ENCODE measurements at regions not wholly inside any gene's neighbourhood (a gene's known extent, or its start where the extent isn't known, plus 50 kb on each side); places are given as distances from the start of the nearest gene placed in this dataset.

DNA sequence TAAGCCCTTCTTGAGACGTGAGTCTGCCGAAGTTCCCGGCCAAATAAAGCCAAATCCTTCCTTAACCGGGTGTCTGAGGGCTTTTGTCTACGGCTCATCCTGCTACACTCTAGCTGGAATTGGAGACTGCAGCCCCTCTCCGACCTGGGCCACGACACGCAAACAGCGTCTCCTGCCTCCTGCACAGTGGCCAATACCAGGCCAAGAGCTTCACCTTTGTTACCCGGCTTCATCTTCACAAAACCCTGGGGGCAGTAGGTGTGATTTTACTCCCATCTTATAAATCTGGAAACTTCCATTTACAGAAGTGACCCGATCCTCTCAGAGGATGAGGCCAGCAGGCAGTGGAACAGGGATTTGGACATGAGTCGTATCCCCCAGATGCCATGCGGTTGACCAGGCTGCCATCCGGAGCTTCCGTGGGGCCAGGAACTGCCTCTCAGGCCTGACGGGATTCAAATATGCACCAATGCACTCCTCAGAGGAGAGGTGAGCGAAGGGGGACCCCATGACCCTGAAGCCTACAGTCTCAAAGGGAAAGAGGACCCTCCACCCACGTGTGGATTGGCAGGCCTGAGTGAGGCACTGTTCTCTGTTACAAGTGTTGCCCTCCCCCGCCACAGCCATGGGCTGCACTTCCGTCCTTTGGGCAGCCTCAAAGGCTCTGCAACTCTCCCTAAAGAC, 53.2 kb upstream of the KLF13 start:
- TF ChIP-seq, protein P1, sequence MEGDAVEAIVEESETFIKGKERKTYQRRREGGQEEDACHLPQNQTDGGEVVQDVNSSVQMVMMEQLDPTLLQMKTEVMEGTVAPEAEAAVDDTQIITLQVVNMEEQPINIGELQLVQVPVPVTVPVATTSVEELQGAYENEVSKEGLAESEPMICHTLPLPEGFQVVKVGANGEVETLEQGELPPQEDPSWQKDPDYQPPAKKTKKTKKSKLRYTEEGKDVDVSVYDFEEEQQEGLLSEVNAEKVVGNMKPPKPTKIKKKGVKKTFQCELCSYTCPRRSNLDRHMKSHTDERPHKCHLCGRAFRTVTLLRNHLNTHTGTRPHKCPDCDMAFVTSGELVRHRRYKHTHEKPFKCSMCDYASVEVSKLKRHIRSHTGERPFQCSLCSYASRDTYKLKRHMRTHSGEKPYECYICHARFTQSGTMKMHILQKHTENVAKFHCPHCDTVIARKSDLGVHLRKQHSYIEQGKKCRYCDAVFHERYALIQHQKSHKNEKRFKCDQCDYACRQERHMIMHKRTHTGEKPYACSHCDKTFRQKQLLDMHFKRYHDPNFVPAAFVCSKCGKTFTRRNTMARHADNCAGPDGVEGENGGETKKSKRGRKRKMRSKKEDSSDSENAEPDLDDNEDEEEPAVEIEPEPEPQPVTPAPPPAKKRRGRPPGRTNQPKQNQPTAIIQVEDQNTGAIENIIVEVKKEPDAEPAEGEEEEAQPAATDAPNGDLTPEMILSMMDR (IDR thresholded peaks at IDR 0.05) = no peak
- no peak for TF ChIP-seq POLR2A (IDR thresholded peaks at IDR 0.05)
- 81 to 90% methylated on average over 15 to 20 of the region's 20 CpGs for WGBS, 2 donors
- H3K27me3 ChIP-seq = no peaks in the 10 kb centered on the region
- intact Hi-C loops (cut with DNase I; ENCODE audit: low total_unique reads) = no loop called here
- H3K9me3 ChIP-seq = no peaks in the 10 kb centered on the region
- H3K36me3 ChIP-seq (ENCODE audit: low read depth, missing control alignments) = no peaks in the 10 kb centered on the region
- DNase-seq = peak; percentile 11
- H3K4me3 ChIP-seq = no peak overlapping the region
- H3K27ac ChIP-seq = no peak overlapping the region
- no peaks in the 10 kb centered on the region for H3K4me1 ChIP-seq

DNA sequence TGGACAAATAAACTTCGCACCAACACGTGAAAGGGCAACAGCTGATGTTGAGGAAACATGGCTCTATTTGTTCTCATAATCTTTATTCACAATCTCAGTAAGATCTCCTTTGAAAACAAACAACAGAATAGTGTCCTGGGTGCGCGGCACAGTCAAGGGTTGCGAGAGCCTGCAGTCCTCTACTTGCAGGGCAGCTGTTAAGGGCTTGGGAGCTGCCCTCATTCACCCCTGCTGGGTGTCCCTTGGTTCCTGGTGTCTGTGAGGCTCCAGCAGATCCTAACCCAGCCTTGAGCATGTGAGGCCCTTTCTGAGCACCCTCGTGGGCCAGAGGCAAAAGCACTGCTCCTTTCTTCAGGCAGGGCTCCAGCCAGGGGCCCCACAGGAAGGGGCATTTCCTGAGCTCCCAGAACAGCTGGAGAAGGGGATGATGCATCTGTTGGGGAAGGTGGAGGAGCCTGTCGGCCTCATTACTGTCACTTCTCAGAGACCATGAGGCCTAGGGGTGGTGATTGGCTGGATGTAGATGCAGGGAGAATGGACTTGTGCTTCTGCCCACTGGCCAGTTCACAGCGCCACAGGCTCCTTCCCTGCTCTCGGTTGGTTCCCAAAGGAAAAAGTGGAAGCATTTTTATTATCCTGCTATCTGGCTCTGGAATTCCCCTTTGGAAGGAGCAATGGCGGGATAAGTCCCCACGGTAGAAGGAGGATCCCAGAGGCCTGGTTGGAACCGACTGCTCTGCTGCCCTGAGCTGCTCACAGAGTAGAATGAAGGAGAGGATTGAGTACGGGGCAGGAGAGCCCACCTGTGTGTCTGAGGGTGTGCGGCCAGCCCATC, 51.9 kb upstream of the KLF13 start:
- Histone ChIP-seq H3K27ac (no peak overlapping the region), H3K4me1 (no peaks in the 10 kb centered on the region), H3K9me3 (no peaks in the 10 kb centered on the region), H3K27me3 (no peaks in the 10 kb centered on the region), H3K36me3 (ENCODE audit: low read depth, missing control alignments) (no peaks in the 10 kb centered on the region), H3K4me3 (no peak overlapping the region)
- TF ChIP-seq POLR2A (IDR thresholded peaks at IDR 0.05) = no peak
- TF ChIP-seq, protein P1 (IDR thresholded peaks at IDR 0.05) = no peak
- 72 to 75% methylated on average over 14 of the region's 14 CpGs for WGBS, 2 donors
- DNase-seq = peak; percentile 6
- intact Hi-C loops (cut with DNase I; ENCODE audit: low total_unique reads) = no loop called here

DNA sequence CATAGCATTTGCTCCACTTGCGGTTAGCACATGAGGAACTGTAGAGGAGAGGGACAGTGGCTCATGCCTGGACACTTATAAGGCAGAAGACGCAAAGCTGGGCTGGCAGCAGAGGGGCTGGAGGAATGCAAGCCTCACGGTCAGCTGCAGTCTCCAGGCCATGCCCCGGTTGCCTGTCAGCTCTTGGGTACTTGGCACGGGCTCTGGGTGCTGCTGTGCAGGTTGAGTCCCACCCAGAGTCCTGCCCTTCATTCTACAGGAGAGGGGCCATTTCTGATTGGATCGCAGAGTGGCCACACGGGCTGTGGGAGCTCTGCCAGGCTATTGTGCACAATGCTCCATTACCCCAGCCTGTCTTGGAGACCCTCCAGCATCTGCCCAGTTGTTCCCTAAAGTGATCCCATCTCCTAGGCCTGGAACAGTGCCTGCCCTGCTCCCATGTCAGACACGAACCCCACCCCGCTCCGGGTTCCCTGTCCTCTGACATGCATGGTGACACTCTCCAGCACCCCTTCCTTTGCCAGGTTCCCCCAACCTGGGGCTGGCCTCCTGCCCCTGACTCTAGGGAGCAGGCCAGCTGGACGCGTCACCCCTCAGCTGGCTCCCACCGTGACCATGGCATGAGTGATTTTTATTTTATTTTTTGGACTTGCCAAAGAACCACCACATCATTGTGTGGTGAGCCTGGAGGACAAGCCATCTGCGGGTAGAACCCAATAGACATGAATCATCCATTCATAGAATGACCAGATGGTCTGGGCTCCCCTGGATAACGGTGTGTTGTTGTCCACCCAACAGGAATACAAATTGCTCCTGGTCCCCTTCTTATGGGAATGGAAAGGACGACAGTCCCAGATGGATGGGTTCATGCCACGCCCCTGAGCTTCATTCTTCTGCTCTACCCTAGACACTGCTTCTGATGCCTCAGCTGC, 51.0 kb upstream of the KLF13 start:
- H3K36me3 ChIP-seq (ENCODE audit: low read depth, missing control alignments) = no peaks in the 10 kb centered on the region
- H3K4me3 ChIP-seq = no peak overlapping the region
- 89 to 93% methylated on average over 12 to 17 of the region's 17 CpGs for WGBS, 2 donors
- no peak for TF ChIP-seq POLR2A (IDR thresholded peaks at IDR 0.05)
- TF ChIP-seq, protein P1 (IDR thresholded peaks at IDR 0.05) = no peak
- no peaks in the 10 kb centered on the region for H3K27me3 ChIP-seq
- no peaks in the 10 kb centered on the region for H3K9me3 ChIP-seq
- H3K4me1 ChIP-seq = no peaks in the 10 kb centered on the region
- intact Hi-C loops (cut with DNase I; ENCODE audit: low total_unique reads) = no loop called here
- peak; percentile 8 for DNase-seq
- no peak overlapping the region for H3K27ac ChIP-seq

DNA sequence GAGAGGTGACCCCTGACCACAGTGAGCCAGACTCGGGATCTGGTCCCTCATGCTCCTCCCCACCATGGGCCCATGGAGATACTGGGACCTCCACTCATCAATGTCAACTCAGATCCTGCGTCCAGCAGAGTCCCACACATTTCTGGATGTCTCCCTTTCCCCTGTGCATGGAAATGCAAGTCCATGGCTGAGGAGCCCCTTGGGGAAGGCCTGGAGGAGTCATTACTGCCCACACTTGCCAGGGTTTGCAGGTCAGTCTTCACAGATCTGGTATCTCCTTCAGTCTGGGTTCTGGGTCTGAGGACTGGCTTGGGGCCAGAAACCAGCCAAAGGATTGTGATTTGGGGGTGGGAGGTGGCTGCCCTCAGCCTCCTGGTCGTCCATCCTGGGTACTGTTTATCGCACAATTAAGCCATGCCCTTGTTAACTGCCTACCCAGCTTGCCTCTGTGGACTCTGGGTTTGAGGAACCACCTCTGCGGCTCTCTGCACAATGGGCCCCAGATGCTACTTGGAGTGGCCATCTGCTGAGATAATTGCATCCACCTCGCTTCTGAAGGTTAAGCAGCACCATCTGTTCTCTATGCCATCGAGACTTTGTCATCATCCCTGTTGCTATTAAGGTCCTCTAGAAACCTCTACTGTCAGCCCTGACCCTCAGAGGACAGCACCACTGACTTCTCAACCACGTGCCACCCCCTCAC, 49.9 kb upstream of the KLF13 start:
- Histone ChIP-seq H3K4me3 (no peak overlapping the region), H3K36me3 (ENCODE audit: low read depth, missing control alignments) (no peaks in the 10 kb centered on the region), H3K27me3 (no peaks in the 10 kb centered on the region), H3K9me3 (no peaks in the 10 kb centered on the region), H3K27ac (no peak overlapping the region), H3K4me1 (no peaks in the 10 kb centered on the region)
- 91 to 95% methylated on average over 6 to 8 of the region's 8 CpGs for WGBS, 2 donors
- TF ChIP-seq, protein P1 (IDR thresholded peaks at IDR 0.05) = no peak
- no peak for TF ChIP-seq POLR2A (IDR thresholded peaks at IDR 0.05)
- intact Hi-C loops (cut with DNase I; ENCODE audit: low total_unique reads) = no loop called here
- DNase-seq = peak; percentile 7

Measured in testis (tissue), 2 donors.